ENCODE measurements at regions not wholly inside any gene's neighbourhood (a gene's known extent, or its start where the extent isn't known, plus 50 kb on each side); places are given as distances from the start of the nearest gene placed in this dataset.
"Not testable (repeated sequence)": the region's sequence is repeated elsewhere in the genome, so short reads cannot be mapped to it uniquely, and the experiment has no call there.

- no peak for DNase-seq
These were observed 132.3 kb downstream of the CSNK2A3 start for GRCh38 chr11:11220786-11221185.

DNA sequence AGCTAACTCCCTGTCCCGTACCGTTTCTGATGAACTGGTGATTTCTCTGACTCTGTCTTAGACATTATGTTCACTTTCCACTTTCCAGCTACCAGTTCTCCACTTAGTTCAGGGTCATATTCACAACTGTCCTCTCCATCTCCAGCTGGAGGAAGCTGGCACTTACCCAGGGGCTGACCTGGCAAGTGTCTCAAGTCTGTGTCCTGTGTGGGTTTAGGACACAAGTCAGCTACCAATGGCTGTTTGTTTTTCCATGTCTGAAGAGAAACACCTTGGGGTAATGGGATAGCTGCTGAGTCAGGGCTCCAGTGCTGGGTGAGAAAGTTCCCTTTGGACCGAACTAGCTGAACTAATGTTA is 134.4 kb downstream of the CSNK2A3 start:
- DNase-seq = no peak

- DNase-seq = no peak
These were observed 135.0 kb downstream of the CSNK2A3 start for GRCh38 chr11:11217929-11218628.

GRCh38 chr11:11217289-11217928 is 135.6 kb downstream of the CSNK2A3 start:
- no peak for DNase-seq

GRCh38 chr11:11215944-11216343 is 137.1 kb downstream of the CSNK2A3 start:
- DNase-seq = no peak

DNA sequence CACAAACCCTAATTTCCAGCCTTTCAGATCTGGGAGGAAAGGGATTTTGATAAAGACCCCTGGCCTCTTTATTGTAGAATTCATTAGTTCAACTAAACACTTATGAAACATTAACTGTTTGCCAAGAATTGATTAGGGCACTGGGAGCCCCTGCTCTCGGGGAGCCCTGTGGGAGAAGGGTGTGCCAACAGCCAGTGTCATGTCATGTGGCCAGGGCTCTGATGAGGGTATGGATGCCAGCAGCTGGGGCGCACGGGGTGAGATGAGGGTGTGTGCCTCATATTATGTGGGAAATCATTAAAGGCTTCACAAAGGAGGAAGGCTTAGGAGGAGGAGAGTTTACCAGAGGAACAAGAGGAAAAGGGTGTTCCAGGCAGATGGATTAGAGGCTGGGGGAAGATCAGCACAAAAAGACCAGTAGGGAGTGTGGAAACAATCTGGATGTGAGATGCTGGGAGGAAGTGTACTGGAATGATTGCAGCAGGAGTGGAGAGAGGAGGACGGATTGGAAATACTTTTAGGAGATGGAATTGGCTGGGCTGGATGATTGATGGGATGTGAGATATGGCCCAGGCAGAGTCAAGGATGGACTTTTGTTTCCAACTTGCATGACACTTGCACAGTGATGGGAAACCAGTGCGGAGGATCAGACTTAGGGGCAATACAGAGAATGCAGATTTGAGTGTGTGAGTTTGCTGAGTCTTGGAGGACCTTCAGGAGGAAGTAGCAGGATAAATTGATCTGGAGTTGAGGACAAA is 137.8 kb downstream of the CSNK2A3 start:
- no peak for DNase-seq

DNA sequence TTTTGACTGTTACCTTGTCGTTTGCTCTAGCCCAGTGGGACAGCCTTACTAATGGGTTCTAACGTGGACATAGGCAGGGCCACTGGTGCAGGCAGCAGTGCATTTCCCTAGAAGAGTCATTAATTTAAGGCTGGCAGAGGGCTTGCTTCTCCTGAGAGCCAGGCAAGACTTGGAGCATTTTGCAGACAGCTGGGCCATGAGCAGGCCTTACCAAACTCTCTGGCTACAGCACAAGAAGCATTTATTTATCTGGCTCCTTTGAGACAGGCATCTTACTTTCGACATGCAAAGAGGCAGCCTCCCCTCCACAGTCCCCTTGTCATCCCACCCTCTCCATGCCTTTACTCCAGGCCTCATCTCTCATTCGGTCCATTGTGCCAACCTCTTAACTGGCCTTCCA is 139.9 kb downstream of the CSNK2A3 start:
- no peak for DNase-seq

GRCh38 chr11:11211888-11212287 is 141.2 kb downstream of the CSNK2A3 start:
- no peak for DNase-seq

GRCh38 chr11:11211186-11211585 is 141.9 kb downstream of the CSNK2A3 start:
- no peak for DNase-seq

DNA sequence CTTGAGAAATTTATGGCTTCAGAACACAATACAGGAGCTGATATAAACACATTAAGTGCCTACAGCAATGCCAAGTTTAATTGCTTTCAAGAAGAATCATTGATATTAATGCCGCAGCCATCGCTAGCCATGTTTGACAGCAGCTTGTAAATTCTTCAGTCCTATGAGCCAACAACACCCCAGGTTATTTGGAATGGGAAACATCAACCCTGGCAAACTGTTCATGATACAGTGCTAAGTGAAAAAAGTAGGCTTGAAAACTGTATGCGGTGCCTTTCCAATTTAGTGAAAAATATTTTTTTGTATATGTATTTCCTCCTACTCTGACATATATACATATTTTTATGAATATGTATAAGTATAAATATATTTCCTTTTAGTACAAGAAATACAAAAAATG is 142.6 kb downstream of the CSNK2A3 start:
- no peak for DNase-seq

GRCh38 chr11:11209967-11210366 is 143.1 kb downstream of the CSNK2A3 start:
- DNase-seq = no peak

DNA sequence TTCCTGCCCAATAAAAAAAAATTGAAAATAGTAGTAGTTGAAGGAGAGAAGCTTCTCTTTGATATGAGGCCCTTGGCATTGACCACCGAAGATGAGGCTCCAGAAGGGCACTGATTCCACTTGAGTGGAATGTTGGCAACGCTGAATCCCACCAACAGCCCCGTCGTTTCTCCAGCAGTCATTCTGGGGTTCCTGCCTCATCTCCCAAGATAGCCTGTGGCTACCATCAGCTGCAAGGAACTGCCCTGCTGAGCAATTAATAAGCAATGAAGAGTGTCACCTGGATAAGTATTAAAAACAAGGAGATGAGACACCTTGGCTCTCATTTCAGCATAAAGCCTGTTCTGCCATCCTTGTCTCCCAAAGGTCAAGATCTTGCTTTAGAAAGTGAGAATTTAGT is 144.1 kb downstream of the CSNK2A3 start:
- DNase-seq = no peak

- no peak for DNase-seq
These were observed 145.6 kb downstream of the CSNK2A3 start for GRCh38 chr11:11207428-11207827.

DNA sequence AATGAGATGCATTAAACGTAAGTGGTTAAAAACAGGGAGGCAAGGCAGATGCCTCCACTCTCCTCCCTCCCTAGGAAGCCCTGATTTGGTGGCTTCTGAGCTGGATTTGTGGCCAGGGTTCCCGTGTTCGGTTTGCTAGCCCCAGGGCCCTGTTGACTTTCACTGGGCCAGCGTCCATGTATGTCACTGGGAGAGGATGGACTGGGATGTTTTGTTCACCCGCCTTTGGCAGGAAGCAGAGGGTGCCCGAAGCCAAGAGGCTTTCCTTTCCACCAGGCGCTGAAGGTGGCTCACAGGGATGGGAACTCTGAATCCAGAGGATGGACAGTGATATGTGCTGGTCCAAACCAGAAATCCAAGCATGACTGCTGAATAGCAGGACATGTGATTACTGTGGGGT is 146.6 kb downstream of the CSNK2A3 start:
- DNase-seq = no peak

GRCh38 chr11:11202885-11203284 is 150.2 kb downstream of the CSNK2A3 start:
- no peak for DNase-seq

DNA sequence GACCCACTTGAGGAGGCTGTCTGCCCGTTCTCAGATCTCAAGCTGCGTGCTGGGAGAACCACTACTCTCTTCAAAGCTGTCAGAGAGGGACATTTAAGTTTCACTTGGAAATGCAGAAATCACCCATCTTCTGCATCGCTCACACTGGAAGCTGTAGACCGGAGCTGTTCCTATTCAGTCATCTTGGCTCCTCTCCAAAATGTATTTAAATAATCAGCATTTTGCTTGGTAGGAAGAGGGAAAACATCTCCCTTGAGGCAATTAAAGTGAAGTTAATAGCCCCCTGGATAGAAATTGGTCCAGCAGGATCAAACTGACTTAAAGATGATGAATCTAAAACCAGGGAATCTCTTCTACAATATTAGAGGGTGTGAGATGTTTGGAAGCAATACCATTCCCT is 151.7 kb downstream of the CSNK2A3 start:
- not testable (repeated sequence) for DNase-seq

DNA sequence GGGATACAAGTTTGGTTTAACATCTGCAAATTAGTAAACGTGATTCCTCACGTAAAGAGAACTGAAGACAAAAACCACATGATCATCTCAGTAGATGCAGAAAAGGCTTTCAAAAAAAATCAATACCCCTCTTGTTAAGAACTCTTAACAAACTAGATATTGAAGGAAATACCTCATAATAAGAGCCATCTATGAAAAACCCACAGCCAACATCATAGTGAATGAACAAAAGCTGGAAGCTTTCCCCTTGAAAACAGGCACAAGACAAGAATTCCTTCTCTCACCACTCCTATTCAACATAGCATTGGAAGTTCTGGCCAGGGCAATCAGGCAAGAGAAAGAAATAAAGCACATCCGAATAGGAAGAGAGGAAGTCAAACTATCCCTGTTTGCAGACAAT is 160.5 kb downstream of the CSNK2A3 start:
- no peak for DNase-seq

DNA sequence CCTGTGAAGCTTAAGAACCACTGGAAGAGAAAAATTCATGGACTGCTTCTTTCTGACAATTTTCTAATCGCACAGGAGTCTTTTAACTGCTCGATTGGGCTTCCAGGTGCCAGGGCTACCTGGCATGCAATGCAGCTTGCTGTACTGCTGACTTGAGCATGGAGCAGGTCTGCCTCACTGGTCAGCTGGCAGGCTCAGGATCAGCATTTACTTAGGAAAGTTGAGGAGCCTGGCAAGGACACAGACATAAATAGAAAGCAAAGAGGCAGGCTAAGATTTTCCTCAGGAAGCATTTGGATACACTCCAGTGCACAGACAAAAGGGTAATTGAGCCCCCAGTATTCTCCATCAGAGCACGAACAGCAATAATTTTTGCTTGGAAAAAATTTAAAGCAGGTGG is 163.5 kb downstream of the CSNK2A3 start:
- no peak for DNase-seq

DNA sequence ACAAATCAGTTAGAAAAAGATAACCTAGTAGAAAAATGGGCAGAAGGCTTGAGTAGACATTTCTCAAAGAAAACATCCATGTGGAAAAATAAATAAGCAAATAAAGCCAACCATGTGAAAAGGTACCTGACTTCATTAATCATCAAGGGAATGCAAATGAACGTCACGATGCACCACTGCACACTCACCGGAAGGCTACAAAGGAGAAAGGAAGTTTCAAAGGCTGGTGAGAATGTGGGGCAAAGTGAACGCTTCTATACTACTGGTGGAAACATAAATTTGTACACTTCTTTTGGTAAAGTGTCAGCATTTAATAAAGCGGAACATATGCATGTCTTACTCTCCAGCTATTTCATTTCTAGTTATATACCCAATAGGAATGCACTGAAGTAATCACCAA is 166.8 kb downstream of the CSNK2A3 start:
- DNase-seq = no peak

- DNase-seq = no peak
These were observed 170.8 kb downstream of the CSNK2A3 start for GRCh38 chr11:11182261-11182660.

GRCh38 chr11:11178671-11179638 is 174.1 kb downstream of the CSNK2A3 start:
- DNase-seq = no peak

- no peak for DNase-seq
These were observed 175.8 kb downstream of the CSNK2A3 start for GRCh38 chr11:11177156-11177808.
